ENCODE measurements at regions not wholly inside any gene's neighbourhood (a gene's known extent, or its start where the extent isn't known, plus 50 kb on each side); places are given as distances from the start of the nearest gene placed in this dataset.

- no peak overlapping the region for H3K4me2 ChIP-seq (ENCODE audit: low read length)
- H3K79me2 ChIP-seq (replicated peaks; ENCODE audit: insufficient read depth, low read length): no peaks in the 10 kb centered on the region
- no peaks in the 10 kb centered on the region for H3K9me2 ChIP-seq (ENCODE audit: insufficient read depth, low read length)
- H3K4me3 ChIP-seq (ENCODE audit: low read length): no peak overlapping the region
- H3K27ac ChIP-seq (ENCODE audit: low read length): no peak overlapping the region
- no peak for TF ChIP-seq RAD21 (conservative IDR thresholded peaks at IDR 0.05)
- no peak for TF ChIP-seq TAF1 (IDR thresholded peaks at IDR 0.05; ENCODE audit: low read depth)
- no peak for TF ChIP-seq REST (IDR thresholded peaks at IDR 0.05; ENCODE audit: borderline replicate concordance)
- no peak for TF ChIP-seq SMC3 (conservative IDR thresholded peaks at IDR 0.05; ENCODE audit: poor library complexity)
- TF ChIP-seq POLR2AphosphoS5 (IDR thresholded peaks at IDR 0.05): no peak
- H3F3A ChIP-seq (ENCODE audit: insufficient read depth, low read length, poor library complexity, severe bottlenecking): no peaks in the 10 kb centered on the region
- no peak overlapping the region for H3K9ac ChIP-seq (ENCODE audit: low read length)
- H4K20me1 ChIP-seq (ENCODE audit: insufficient read depth): no peaks in the 10 kb centered on the region
- H3K27me3 ChIP-seq (ENCODE audit: insufficient read depth, low read depth, low read length): no peaks in the 10 kb centered on the region
- no peak overlapping the region for H2AFZ ChIP-seq (ENCODE audit: low read depth, low read length)
- H3K36me3 ChIP-seq (ENCODE audit: insufficient read depth, low read length): no peaks in the 10 kb centered on the region
- no peaks in the 10 kb centered on the region for H3K9me3 ChIP-seq (ENCODE audit: low read length)
Observed at GRCh38 chr20:6295127-6295866, 172.5 kb upstream of the FERMT1 start.

- no peak overlapping the region for H3K4me2 ChIP-seq (ENCODE audit: low read length)
- H3F3A ChIP-seq (ENCODE audit: insufficient read depth, low read length, poor library complexity, severe bottlenecking): no peaks in the 10 kb centered on the region
- H3K79me2 ChIP-seq (replicated peaks; ENCODE audit: insufficient read depth, low read length): no peaks in the 10 kb centered on the region
- H3K9ac ChIP-seq (ENCODE audit: low read length): no peak overlapping the region
- H3K9me2 ChIP-seq (ENCODE audit: insufficient read depth, low read length): no peaks in the 10 kb centered on the region
- H3K27me3 ChIP-seq (ENCODE audit: insufficient read depth, low read depth, low read length): no peaks in the 10 kb centered on the region
- no peaks in the 10 kb centered on the region for H3K36me3 ChIP-seq (ENCODE audit: insufficient read depth, low read length)
- H2AFZ ChIP-seq (ENCODE audit: low read depth, low read length): no peak overlapping the region
- TF ChIP-seq RAD21 (conservative IDR thresholded peaks at IDR 0.05) (no peak), REST (IDR thresholded peaks at IDR 0.05; ENCODE audit: borderline replicate concordance) (no peak), MXI1 (conservative IDR thresholded peaks at IDR 0.05; ENCODE audit: poor library complexity, severe bottlenecking) (no peak), CTCF (IDR thresholded peaks at IDR 0.05; ENCODE audit: poor library complexity, severe bottlenecking) (no peak), EZH2 (IDR thresholded peaks at IDR 0.05; ENCODE audit: borderline replicate concordance, insufficient read depth, low read length, poor library complexity, severe bottlenecking) (no peak), SMC3 (conservative IDR thresholded peaks at IDR 0.05; ENCODE audit: poor library complexity) (no peak), POLR2AphosphoS5 (IDR thresholded peaks at IDR 0.05) (no peak), EP300 (conservative IDR thresholded peaks at IDR 0.05; ENCODE audit: poor library complexity, severe bottlenecking) (no peak)
- no peak overlapping the region for H3K27ac ChIP-seq (ENCODE audit: low read length)
- no peak overlapping the region for H3K4me3 ChIP-seq (ENCODE audit: low read length)
- H3K9me3 ChIP-seq (ENCODE audit: low read length): no peaks in the 10 kb centered on the region
- no peaks in the 10 kb centered on the region for H4K20me1 ChIP-seq (ENCODE audit: insufficient read depth)
Observed at GRCh38 chr20:6287471-6287870, 164.6 kb upstream of the FERMT1 start.
